HG03095 (cell line): ENCODE measurements at regions not wholly inside any gene's neighbourhood (a gene's known extent, or its start where the extent isn't known, plus 50 kb on each side); places are given as distances from the start of the nearest gene placed in this dataset.
A peak's percentile ranks its signal among the peaks of the same experiment; 100 is the strongest.

Experiments
- ATAC-seq: cut with Tn5 transposase; IDR thresholded peaks from one replicate; pipeline ENCODE4 v1.9.1; 2021; ENCODE audit warnings: moderate library complexity; ENCODE audit not compliant: unreplicated experiment

DNA sequence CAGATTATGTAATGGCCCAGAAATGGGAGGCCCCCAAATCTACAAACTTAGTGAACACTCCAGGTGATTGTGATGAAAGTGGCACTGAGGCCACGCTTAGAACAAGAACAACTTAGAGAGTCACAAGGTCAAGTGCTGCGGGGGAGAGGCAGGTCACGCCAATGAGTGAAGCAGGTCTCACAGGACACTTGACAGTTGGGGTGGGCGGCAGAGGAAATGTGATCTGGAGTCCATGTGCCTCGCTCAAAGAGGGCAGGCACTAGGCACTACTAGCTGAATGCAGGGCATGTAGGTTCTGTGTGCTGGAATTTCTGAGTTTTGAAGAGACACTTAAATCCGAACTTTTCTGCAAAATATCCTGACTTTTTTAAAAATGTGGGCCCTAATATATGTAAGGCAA is 193.2 kb upstream of the RORB start:
- ATAC-seq, result no peak

GRCh38 chr9:74304598-74304997 is 192.5 kb upstream of the RORB start:
- ATAC-seq, result no peak

DNA sequence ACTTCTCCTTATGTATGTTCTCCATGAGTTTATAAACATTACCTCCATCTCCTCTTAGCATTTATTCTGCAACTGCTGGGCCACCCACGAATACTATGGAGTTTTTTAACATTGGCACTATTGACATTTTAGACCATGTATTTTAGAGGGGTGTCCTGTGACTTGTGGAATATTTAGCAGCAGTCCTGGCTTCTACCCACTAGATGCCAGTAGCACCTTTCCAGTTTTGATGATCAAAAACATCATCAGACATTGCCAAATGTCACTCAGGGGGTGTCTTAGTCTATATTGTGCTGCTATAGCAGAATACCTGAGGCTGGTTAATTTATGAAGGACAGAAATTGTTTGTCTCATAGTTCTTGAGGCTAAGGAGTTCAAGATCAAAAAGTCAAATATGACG is 187.5 kb upstream of the RORB start:
- no peak for ATAC-seq

GRCh38 chr9:74317235-74317634 is 179.9 kb upstream of the RORB start:
- ATAC-seq, result no peak

- ATAC-seq, result no peak
These were observed 175.7 kb upstream of the RORB start for GRCh38 chr9:74321396-74321795.

DNA sequence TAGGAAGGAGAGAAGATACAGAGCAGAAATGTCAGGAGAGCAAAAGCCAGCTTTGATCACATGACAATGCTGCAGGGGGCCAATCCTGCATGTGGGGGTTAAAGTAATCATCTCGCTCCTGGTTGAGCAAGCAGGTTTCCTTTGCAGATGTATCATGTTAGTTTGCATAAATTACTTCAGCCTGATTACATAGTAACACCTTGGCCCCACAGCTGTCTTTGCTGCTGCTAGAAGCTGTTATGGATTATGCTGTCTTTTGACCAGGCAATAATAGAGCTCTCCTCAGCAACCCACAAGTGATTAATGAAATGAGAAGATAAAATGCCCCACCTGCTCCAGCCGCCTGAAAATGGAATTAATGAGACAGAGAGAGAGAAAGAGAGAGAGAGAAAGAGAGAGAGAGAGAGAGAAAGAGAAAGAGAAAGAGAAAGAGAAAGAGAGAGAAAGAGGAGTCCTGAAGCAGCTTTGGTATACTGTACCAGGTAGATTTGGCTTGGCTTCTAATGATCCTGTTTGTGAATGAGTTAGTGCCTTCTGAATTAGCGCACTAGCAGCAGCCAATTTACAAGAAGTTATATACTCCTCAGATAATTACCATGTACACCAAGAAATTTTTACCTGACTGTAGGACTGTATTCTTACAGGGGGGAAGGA is 174.3 kb upstream of the RORB start:
- ATAC-seq, result no peak

- ATAC-seq, result no peak
These were observed 166.5 kb upstream of the RORB start for GRCh38 chr9:74330487-74331214.

DNA sequence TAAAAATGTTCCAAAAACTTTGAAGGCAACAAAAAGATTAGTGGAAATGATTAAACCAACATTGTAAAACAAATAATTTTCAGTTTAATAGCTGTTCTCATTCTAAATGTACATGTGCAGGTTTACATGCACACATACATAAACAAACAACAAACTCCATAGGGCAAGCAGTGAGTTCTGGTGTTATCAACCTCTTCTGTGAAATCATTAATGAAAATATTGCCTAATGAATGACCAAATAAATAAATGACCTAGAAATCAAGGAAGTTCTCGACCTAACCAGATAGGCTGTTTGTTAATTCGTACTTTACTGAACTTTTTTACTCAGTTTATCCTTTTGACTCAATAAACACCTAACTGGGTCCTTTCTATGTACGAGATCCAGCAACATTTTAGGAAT is 165.5 kb upstream of the RORB start:
- no peak for ATAC-seq

- no peak for ATAC-seq
These were observed 163.6 kb upstream of the RORB start for GRCh38 chr9:74333384-74334032.

DNA sequence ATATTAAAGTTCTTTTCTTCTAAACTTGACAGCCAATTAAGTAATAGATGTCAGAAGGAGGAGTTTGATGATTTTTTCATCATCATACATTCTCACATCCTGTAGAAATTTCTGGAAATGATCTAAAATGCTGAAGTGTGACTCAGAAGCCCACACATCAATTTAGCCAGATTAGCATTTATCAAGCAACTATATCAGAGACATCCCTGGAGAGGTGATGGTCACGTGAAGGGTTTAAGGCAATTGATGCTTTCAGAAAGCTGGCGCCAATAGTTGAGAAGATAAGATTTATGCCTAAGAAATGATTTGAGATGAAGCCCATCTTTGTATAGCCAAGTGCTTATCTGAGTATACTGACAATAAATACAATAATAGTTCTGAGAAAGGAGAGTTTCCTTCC is 162.9 kb upstream of the RORB start:
- ATAC-seq, result no peak

DNA sequence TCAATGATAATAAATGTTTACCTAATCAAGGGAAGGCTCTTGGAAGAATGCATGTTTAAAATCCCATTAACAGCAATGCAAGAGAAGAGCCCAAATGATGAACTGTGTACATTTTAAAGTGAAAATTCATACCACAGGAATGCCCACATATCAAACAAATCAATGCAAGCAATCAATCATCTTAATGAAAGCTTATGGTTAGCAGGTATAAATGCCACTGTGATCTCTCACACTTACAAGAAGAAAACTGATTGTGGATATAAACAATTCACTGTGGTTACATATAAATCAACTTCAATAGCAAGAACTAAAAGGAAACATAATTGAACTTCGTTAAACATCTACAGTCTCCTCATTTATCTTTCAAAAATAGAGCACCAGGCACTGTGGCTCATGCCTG is 161.0 kb upstream of the RORB start:
- ATAC-seq, result no peak

GRCh38 chr9:74348777-74349176 is 148.4 kb upstream of the RORB start:
- ATAC-seq, result no peak

GRCh38 chr9:74355107-74355506 is 142.0 kb upstream of the RORB start:
- no peak for ATAC-seq

- ATAC-seq, result no peak
These were observed 139.6 kb upstream of the RORB start for GRCh38 chr9:74357577-74357976.

DNA sequence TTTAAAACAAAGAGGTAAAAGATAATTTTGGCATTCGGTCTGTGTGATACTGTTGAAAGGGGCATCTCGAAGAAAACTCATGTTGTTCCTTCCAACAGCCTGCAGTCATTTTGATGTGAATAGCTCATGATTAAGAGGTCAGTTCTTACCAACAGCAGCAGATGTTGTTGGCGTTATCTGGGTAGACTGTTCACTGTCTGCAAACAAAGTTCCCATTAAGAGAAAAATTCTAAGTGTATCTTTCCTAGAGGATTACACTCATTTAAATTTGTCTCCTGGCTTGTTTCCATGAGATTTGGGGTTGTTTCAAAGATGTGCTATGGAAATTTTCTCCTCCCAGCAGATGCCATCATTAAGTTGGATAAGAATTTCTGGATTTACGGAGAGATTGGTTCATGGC is 138.2 kb upstream of the RORB start:
- no peak for ATAC-seq

DNA sequence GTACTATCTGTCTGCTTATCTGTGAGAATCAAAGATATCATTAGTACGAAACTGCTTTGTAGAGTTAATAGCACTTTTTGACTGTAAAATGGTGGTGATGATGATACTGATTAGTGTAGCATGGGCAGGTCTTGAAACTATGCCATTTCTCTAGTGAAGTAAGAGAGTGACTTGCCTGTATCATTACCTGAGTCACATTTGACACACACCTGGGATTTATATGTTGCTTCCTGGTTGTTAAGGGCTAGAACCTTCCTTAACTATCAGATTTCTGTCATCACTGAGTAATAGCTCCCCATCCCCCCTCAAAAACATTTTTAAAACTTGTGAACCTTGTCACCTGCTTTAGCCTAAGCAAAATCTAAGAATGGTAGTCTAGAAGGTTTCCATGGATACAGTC is 135.6 kb upstream of the RORB start:
- no peak for ATAC-seq

GRCh38 chr9:74362423-74362822 is 134.7 kb upstream of the RORB start:
- no peak for ATAC-seq

- no peak for ATAC-seq
These were observed 131.0 kb upstream of the RORB start for GRCh38 chr9:74366111-74366510.

GRCh38 chr9:74369844-74370243 is 127.3 kb upstream of the RORB start:
- ATAC-seq, result no peak

DNA sequence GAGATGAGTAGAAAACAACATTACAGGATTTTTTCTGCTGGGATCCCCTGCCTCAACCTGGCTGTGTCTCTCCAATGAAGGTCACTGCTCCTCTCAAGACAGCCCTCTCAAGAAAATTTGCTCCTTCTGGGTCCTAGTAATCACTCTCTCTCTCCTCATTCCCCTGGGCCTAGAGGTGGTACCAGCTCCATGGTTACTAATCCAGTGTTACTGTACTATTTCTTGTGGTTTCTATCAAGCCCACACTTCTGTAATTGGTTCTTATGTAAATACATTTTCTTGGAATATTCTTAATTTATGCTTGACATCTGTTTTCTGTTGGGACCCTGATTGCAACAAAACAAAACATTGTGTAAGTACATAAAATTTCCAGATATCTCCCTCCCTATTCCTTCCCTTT is 123.8 kb upstream of the RORB start:
- no peak for ATAC-seq

DNA sequence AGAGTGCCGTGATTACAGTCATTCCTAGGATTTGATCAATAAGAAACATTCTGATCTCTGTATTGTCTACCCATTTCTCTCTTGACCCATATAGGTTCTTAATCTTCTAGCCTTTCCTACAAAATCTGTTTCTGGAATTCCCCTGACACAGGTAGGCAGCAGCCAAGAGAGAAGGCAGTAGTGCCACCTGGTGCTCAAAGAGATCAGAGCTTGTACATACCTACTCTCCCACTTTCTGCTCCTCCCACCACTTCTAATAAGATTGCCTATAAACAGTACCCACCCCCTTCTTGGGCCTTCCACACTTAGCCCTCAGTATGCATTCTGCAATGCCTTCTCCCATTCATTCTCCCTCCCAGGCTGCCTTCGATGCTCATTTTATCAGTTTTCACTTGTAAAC is 117.4 kb upstream of the RORB start:
- ATAC-seq, result peak; percentile 70

GRCh38 chr9:74391816-74392215 is 105.3 kb upstream of the RORB start:
- ATAC-seq, result no peak
